Spleen (tissue), 7 donors: ENCODE measurements at regions not wholly inside any gene's neighbourhood (a gene's known extent, or its start where the extent isn't known, plus 50 kb on each side); places are given as distances from the start of the nearest gene placed in this dataset.

Experiments
- POLR2A ChIP-seq, 3 donors: fragments of 450-650 bp; IDR thresholded peaks; one replicate each; pipeline ENCODE4 v1.5.1; 2017; ENCODE audit warnings: antibody characterized with exemption in 3 of 3, mild to moderate bottlenecking in 1 of 3
- POLR2AphosphoS5 ChIP-seq, 3 donors: sonication (generic); formaldehyde crosslinking; IDR thresholded peaks; one replicate each; pipeline ENCODE4 v1.5.1; 2017; ENCODE audit warnings: antibody characterized with exemption in 3 of 3
- TF ChIP-seq, protein P1 (sequence below), 11 experiments: fragments of 200-600 bp in 7 of 11; fragments of 450-650 bp in 4 of 11; sonication (generic) in 4 of 11; IDR thresholded peaks in 8 of 11; conservative IDR thresholded peaks in 3 of 11; 1 replicate in 7 of 11; 2 replicates in 4 of 11; pipeline versions ENCODE4 v1.4.0 to v1.8.0; 2016 to 2021; ENCODE audit warnings: antibody characterized with exemption in 11 of 11, inconsistent platforms in 4 of 11, mild to moderate bottlenecking in 1 of 11
- donor health status: DM: no; HTN: no; CAD: no; lungs with moderate emphysema.
- donor health status: DM: no; HTN: no; CAD: no.
- donor health status: DM: no; HTN: no; CAD: no.

DNA sequence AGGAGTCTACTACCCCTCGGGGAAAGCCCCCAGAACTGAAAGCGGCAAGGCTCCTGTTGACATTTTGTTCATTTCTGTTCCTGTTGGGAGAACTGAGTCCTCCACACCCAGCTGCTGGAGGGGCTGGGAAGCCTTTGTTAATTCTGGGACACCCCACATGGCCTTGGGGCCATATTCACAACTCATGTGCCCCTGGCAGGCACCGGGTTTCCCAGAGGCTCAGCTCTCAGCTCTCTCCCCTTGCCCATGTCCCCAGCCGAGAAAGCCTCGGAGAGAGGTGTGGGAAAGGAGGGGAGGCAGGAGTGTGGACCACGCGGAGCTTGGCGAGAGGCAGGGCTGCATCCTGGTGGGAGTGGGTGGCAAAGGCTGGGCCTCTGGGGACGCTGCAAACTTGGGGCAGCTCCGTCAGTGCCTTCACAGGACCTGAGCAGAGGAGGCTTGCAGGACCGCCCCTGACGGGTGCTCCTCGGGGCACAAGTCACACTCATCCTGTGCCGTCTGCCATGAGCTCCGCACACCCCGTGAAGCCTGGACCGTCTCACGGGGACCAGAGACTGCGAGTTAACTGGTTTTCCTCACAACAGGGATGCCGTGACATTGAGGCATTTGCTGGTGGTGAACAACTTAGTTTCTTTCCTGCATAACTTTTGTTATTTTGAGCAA, 140.9 kb downstream of the DNAJB6 start:
- TF ChIP-seq, protein P1, sequence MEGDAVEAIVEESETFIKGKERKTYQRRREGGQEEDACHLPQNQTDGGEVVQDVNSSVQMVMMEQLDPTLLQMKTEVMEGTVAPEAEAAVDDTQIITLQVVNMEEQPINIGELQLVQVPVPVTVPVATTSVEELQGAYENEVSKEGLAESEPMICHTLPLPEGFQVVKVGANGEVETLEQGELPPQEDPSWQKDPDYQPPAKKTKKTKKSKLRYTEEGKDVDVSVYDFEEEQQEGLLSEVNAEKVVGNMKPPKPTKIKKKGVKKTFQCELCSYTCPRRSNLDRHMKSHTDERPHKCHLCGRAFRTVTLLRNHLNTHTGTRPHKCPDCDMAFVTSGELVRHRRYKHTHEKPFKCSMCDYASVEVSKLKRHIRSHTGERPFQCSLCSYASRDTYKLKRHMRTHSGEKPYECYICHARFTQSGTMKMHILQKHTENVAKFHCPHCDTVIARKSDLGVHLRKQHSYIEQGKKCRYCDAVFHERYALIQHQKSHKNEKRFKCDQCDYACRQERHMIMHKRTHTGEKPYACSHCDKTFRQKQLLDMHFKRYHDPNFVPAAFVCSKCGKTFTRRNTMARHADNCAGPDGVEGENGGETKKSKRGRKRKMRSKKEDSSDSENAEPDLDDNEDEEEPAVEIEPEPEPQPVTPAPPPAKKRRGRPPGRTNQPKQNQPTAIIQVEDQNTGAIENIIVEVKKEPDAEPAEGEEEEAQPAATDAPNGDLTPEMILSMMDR (IDR thresholded peaks at IDR 0.05 in 8 of 11, conservative IDR thresholded peaks at IDR 0.05 in 3 of 11) = no peak
- TF ChIP-seq POLR2A (IDR thresholded peaks at IDR 0.05) (no peak), POLR2AphosphoS5 (IDR thresholded peaks at IDR 0.05) (no peak)
